ENCODE measurements at regions not wholly inside any gene's neighbourhood (a gene's known extent, or its start where the extent isn't known, plus 50 kb on each side); places are given as distances from the start of the nearest gene placed in this dataset.
"Not testable (repeated sequence)": the region's sequence is repeated elsewhere in the genome, so short reads cannot be mapped to it uniquely, and the experiment has no call there.

DNA sequence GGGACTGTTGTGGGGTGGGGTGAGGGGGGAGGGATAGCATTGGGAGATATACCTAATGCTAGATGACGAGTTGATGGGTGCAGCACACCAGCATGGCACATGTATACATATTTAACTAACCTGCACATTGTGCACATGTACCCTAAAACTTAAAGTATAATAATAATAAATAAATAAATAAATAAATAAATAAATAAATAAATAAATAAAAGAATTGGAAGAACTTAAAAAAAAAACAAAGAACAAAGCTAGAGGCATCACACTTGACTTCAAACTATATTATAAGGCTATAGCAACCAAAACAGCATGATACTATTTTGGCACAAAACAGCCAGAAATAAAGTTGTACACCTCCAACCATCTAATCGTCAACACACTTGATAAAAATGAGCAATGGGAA lies 106.5 kb upstream of the NDST3 start:
- DNase-seq (ENCODE audit: low spot score): not testable (repeated sequence)

DNA sequence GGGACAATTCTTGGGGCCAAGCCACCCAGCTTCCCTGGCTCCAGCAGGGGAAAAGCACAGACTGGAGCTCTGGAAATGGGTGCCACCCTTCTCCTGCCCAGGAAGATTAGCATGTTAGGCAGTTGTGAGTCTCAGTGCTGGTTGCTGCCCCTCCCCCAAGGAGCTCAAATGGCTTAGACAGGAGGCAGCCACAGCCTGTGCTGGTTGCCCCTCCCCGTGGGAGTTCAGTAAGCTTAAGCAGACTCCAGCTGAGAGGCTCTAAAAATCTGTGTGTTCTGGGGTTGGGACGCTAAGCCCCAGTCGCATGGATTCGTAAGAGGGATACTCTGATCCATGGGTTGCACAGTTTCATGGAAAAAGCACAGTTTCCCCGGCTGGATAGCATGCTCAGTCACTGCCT lies 92.7 kb upstream of the NDST3 start:
- DNase-seq (ENCODE audit: low spot score): no peak

DNA sequence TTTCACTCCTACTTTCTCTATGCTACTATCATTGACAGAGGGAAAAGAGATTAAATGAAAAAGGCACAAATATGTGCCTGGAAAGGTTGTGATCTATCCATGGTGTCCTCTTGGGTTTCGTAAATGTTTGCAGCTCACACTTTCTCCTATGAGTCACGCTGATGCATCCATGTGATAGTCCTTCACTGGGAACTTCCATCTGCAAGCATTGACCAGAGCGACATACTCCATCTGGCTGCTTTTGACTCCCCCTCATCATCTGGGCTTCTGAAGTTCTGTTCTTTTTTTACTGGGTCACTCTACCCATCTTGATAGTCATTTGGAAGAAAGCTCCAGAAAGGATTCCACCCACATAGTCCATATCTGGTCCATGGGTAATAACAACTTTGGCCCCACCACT lies 84.7 kb upstream of the NDST3 start:
- DNase-seq (ENCODE audit: low spot score): no peak

DNA sequence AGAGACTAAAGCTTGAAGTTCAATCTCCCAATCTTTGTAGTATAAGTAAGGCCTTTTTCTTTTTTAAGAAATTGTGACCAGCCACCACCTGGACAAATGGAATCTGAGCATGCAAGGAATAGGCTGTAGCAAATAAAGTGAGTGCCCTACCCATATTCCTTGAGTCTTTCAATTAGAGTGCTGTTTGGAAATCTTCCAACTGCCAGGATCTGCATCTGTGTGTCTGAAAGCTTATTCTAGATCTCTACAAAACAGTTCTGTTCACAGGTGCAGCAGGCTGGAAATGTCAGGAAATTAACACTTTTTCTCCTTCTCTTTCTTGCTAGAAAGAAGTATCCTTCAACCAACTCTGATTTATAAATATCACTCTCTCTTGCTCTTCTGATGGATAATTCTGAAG lies 76.7 kb upstream of the NDST3 start:
- DNase-seq (ENCODE audit: low spot score): no peak

DNA sequence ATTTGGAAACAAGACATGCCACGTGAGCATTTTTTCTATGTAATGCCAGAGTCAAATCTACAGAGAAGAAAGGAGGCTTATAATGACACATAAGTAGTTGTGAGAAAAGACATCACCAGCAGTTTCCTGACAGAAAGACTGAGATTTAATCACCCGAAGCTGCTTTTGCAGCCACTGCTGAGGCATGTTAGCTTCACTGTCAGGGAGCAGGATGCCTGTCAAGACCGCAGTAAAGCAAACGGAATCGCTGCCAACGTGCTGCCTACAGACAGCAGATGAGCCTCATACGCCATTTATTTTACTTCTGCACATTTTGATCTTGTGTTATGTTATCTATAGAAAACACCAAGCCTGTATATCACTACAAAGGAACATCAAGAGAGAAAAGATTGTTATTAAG lies 68.7 kb upstream of the NDST3 start:
- DNase-seq (ENCODE audit: low spot score): no peak

DNA sequence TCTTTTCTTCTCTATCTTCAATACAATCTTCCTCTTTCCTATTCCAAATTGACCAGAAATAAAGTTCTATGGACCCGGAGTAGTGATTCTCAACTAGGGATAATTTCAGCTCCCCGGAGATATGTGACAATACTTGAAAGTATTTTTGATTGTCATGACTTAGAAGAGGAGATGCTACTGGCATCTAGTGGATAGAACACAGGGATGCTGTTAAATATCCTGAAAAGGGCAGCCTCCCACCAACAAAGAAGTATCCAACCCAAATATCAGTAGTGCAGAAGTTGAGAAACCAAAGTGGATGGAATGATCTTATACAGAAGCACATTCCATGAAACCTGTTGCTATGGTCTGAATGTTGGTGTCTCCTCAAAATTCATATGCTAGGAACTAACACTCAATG lies 65.7 kb upstream of the NDST3 start:
- no peak for DNase-seq (ENCODE audit: low spot score)

DNA sequence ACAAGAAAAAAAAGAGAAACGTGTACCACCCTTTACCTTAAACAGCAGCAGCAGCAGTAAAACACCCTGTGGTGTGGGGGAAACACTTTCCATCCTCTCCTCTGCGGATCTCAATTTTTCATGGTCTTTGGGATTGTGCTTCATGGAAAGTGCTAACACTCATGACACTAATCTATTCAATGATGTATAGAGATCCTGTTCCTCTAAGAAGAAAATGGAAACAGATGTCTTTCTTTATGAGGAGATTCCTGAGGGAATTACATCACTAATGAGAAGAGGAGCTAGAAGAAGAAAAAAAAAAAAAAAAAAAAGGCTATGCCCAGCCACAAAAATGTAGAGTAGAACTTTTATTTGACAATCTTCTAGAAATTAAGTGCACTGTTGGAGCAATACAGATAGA lies 62.9 kb upstream of the NDST3 start:
- DNase-seq (ENCODE audit: low spot score): no peak

DNA sequence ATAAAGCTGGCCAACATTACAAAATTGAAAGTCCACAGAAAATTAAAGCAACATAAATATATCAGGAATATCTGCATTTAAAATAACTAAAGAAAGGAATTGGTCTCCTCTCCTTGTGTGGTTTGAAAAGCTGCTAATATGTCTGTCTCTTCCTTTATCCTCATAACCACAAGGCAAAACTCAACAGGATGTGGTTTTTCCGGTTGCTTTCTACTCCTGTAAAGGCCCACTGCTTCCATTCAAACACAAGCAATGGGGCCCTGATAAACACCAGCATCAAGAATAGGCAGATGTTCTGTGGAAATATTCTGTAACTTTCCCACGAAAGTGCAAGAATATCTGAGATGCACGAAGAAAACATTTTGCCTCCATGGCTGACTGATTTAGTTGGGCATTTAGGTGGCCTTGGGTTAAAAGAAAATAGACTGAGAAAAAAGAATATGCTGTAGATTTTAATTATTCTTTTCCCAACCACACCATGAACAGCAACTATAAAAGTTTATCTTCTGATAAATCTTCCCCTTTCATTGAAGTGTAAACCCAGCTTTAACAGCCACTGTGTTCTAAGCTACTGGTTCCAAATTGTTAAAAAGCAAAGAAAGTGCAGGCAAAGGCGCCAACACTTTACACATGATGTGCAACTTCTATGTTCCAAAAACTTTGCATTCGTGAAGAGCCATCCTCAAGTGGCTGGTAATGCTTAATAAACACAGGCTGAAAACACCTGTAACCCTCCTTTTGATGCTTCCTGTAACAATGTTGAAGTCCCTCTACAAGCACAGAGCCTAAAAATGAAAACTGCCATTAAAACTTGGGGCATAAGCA lies 50.5 kb upstream of the NDST3 start:
- no peak for DNase-seq (ENCODE audit: low spot score)

DNA sequence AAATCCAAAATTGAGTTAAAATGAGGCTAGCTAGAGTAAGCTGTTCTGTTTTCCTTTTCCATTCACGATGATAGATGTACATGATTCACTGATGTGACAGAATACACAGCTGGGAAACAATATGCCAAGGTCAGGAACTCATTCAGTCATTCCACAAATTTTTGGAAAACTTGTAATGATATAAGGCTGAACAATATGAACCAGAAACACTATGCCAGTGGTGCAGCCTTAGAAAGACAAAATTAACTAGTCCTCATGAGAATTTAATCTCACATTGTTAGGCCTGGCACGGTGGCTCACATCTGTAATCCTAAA lies 50.0 kb upstream of the NDST3 start:
- DNase-seq (ENCODE audit: low spot score): no peak
